HG02840 (cell line): ENCODE measurements at regions not wholly inside any gene's neighbourhood (a gene's known extent, or its start where the extent isn't known, plus 50 kb on each side); places are given as distances from the start of the nearest gene placed in this dataset.
"Not testable (repeated sequence)": the region's sequence is repeated elsewhere in the genome, so short reads cannot be mapped to it uniquely, and the experiment has no call there.

Experiments
- ATAC-seq: cut with Tn5 transposase; IDR thresholded peaks from one replicate; pipeline ENCODE4 v1.9.1; 2021; ENCODE audit warnings: mild to moderate bottlenecking, moderate library complexity, moderate number of reproducible peaks; ENCODE audit not compliant: unreplicated experiment, low FRiP score

DNA sequence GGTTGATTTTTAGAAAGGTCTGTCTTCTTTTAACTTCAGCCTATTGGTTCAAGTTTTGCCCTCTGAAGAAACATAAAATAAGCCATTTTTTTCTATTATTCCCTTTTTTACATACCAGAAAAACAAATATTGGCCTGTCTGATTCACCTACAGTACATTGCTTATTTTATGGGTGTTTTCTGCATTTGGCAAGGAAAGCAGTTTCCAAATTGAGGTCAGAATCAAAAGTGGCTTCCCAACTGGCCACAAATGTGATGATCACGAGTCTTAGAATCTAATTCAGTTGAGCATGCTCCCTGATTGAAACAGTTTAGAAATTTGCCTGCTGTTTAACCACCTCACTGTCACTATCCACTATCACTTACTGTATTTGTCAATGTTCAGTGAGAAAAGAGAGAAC is 106.9 kb upstream of the CHMP2B start:
- no peak for ATAC-seq

DNA sequence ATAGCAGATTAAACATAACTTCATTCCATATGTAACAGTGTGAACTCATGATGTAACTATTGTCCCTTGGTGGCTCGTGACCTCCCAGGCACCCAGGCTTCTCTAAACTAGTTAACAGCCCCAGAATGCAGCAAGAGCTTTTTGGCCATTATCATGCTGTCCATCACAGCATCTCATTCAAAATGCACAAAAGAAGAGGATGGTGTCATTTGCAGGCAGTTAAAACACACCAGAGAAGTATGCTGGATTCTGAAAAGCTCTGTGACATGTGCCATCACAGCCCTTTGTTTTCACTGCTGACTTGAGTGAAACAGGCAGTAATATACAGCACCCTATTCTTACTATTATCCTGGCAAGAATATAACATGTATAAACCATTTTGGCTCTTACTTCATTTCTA is 117.6 kb upstream of the CHMP2B start:
- no peak for ATAC-seq

DNA sequence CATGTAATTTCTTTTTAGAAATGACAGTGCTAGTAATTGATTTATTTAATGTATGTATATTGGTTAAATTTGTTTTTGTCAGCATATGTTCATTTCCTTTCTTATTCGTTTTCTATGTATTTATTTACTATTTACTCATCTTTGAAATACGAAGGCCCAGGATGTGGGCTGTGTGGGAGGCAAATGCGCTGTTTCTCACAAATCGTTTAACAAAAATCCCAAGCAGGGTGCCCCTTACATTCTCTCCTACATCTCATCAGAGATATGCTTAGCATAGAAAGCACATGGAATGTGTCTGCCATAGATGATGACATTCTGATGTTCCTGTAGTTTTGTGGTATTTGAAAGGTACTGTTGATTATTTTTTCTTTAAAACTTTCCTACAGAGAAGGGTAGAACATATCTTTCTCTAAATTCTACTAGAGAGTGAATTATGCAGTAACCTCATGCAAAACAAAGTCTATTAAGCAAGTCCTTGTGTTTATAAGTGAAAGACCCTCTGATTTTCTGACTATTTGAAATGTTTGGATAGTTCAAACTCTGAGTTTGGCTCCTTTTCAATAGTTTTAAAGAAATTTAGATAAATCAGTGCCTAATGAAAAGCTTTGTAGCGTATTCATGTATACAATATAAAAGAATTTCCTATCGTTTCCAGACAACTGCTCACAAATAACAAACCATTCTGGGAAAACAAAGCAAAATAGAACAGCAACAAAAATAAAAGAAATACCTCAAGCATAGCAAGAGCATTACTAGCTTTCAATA is 111.1 kb upstream of the VGLL3 start:
- no peak for ATAC-seq

DNA sequence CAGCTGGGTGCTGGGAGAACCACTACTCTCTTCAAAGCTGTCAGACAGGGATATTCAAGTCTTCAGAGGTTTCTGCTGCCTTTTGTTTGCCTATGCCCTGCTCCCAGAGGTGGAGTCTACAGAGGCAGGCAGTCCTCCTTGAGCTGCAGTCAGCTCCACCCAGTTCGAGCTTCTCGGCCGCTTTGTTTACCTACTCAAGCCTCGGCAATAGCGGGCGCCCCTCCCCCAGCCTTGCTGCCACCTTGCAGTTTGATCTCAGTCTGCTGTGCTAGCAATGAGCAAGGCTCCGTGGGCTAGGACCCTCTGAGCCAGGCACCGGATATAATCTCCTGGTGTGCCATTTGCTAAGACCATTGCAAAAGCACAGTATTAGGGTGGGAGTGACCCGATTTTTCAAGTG is 106.8 kb upstream of the VGLL3 start:
- ATAC-seq, result not testable (repeated sequence)

DNA sequence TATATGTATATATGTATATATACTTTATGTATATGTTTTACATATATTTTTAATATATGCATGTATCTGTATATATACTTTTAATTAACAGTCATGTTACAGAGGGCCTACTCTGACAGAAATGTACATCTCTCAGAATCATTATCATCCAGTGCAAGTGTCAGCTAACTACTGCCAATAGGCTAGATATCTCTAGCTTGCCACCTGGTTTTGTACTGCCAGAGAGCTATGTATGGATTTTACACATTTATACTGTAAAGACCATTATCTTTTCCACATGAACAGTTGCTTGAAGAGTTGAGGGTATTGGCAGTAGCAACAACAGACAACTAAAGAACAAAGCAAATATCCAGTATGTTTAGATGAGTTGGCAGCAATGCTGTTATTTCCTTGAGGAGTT is 99.7 kb upstream of the VGLL3 start:
- ATAC-seq, result no peak

DNA sequence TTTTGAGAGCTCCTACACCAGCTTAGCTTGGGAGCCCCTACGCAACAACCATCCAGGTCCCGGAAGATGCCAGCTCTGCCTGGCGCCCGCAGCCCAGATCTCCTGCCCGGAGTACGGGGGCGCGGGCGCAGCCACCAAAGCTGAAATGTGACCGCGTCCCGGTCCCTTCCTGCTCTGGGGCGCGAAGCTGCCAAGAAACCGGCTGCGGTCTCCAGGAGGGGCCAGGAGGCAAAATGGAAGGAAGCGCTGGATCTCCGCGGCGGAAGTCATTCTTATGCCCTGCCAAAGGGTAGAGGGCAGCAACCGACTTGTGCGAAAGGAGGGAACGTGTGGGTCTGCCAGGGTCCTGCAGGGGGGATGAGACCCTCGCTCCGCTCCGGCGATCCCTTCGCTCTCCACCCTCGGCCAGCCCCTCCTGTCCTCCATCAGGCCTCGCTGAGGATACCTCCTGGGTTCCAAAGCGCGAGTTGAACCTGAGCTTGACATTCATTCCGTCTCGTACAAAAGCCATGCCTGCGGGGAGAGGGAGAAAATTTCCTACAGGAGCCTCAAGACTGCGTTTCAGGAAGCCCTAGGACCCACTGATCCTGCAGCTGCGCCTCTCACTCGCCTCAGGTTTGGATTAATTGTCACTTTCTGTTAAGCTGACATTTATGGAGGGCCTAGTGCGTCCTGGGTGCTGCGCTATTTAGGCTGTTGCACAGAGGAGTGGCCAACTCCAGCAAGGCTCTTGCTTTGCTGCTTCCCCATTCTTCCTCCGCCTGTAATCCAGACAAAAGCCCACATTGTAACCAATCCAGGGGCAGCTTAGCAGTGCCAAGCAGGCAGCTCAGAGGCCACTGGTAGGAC is 98.3 kb upstream of the VGLL3 start:
- ATAC-seq, result peak; percentile 53

DNA sequence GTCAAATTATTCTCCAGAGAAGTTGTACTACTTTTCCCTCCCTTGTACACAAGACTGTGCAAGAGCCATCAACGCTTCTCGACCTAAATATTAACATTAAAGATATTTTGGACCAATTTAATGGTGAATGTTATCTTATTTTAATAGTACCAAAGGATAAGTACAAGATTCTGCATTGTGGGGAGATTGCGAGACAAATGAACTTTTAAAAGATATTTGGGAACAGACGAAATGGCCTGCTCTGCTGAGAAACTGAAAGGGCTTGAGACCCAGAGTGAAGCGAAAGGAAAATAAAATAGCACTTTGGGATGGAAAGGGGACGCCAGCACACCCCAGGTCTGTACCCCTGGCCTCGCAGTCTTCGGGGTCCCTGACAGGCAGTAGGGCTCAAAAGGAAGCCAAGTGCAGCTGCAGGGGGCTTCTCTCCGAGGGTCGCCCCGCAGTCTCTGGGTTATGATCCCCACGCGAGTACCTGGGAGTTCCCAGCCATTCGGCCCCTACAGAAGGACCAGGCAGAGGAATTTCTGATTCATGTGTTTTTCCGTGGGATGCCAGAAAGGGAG is 97.6 kb upstream of the VGLL3 start:
- ATAC-seq, result no peak

DNA sequence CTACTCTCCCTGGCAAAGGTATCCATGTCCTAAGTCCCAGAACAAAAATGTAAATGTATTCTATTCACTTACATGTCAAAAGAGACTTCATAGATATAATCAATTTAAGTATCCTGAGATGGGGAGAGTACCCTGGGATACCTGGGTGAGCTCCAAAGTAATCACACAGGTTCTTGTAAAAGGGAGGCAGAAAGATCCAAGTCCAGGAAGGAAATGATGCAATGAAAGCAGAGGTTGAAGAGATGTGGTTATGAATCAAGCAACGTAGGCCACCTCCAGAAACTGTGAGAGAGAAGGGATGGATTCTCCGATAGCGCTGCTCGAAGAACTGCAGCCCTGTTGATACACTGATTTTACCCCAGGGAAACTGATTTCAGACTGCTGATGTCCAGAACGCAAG is 93.9 kb upstream of the VGLL3 start:
- ATAC-seq, result no peak

DNA sequence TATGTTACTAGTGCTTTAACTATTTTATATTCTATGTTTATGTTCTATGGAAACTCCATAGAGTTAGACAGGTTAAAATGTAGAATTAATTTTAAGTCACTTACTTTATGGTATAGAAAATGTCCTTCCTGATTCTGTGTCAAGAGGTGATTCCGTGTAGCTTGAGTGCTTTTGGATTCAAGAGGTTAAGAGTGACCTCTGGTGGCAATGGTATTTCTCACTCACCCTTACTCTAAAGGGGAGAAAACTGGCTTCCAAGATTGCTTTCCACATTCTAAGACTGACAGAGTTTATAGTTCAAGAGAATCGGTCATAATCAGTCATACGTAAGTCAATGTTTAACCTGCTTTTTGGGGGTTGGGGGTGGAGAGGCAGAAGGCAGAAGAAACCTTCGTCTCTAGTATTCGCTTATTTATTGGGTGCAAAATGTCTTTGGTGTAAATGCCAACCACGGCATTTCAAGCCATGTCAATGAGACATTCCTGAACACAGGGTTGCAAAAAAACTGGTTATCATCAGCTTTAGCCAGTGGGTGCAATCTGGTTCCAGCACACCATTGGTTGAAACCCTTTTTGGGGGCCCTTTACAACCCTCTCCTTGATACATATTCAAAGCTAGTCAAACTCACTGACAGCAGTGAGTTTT is 92.0 kb upstream of the VGLL3 start:
- peak; percentile 62 for ATAC-seq

DNA sequence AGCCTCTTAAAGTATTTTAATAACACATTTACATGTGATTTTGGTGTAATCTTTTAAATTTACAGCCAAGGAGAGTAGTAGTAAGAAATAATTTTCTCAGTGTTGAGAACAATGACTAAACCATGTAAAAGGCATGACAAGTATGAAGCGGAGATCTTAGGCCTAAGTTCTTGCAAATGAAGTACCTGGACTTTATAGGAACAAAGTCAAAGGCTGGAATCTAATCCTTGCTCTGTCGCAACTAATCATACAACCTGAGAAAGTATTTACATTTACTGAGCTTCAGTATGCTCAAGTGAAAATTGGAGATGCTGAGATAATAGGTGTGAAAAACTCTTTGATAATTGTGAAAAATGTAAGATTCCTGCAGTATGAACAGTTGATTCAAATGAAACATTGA is 86.4 kb upstream of the VGLL3 start:
- ATAC-seq, result no peak

DNA sequence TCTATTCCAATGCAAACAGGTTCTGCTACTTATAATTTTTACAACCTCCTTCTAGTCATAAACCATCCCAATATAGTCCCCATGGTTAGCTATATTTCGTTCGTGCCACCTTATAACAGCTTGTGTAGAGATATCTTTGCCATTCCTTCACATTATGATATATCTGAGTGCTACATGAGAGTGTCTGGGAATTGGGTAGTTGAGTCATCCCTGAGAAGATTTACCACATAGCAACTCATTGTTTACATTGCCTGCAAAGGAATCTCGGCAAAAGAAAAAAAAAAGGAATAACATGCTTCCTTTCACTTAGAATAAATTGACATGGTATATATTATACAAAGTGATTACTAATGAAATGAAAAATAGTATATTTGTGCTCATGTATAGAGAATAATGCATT is 86.0 kb upstream of the VGLL3 start:
- no peak for ATAC-seq

DNA sequence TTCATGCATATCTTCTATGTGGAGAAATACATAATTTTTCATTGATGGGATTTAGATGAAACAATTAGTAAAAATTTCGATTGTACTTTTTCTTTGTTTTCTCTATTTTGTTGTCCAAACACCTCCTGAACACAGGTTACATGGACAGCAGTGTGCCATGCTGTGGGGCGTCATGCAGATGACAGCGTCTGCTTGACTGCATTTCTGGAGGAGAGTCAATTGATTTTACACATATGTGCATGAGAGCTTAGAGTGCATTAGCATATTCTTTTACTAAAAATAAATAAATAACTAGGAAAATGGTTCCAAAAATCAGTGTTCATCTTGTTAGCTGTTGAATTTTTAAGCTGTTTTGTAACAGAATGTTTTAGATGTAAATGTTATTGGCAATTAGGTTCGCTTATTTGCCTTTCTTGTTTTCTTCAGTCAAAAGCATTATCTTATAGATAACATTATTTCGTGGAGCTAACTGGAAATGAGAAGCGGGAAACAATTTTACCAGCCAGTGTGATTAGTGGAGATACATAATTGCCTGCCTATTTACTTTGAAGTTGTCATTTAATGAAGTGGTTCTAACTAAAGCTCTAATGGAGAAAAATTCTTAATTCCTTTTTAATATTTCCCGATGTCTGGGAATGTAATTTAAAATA is 82.7 kb upstream of the VGLL3 start:
- no peak for ATAC-seq

DNA sequence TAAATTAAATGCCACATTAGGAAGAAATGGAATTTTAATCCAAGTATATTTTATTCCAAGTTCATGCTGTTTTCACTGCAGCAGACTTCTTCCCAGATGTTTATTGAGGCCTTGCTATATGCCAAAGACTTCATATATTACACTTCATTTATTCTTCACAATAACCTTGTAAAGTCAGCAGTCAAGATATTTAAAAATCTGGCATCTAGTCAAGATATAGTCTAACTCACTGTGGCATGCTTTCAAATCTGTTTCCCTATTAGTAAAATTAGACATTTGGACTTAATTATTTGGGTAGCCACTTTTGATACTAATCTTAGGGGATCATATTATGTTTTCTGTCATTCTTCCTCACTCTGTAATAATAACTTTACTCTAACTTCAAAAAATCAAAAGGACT is 81.5 kb upstream of the VGLL3 start:
- ATAC-seq, result no peak

DNA sequence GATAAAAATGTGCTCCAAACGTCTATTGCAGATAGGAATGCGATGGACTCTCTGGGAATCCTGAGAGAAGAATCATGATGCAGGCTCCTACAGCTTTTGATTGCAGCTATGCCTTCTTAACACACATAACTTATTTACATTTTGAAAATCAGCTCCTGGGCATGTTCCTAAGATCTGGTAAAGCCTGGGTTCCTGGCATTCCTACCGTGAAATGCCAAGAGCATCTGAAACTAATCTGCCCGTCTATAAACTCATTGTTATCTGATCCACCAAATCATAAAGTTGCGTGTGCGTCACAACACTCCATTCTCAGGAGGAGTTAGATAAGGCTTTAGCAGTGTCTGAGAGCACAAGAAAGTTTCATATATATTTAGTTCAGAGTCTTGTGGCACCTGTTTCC is 79.0 kb upstream of the VGLL3 start:
- no peak for ATAC-seq

DNA sequence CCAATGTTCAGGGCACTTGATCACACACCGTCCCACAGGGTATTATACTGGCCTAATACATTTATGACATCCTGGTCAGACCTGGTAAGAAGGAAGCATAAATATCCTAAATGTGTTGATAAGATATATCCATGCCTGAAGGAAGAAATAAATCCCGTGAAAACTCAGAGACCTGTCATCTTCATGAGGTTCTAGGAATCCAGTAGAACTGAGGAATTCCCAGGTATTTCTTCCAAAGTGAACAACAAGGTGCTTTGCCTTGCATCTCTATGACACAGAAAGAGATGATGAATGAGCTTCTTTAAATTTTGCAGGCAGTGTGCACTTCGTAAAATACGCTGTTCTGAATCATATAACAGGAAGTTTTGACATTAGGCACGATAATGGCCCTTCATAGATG is 78.1 kb upstream of the VGLL3 start:
- ATAC-seq, result no peak

DNA sequence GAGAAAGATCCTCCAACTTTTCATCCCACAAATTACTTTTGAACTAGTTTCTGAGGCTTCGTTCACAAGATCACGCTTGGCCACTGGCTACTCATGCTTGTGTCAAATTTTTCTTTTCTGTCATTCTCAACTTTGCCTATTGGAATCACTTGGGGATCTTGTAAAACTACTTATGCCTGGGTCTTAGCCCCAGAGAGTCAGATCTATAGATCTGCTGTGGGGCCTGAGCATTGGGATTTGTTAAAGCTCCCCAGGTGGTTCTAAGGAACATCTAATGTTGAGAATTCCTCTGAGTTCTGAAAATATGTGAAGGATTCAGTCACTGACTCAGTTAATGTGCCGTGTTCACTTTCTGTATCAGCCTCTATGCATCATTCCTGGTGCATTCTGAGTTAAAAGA is 71.7 kb upstream of the VGLL3 start:
- no peak for ATAC-seq

DNA sequence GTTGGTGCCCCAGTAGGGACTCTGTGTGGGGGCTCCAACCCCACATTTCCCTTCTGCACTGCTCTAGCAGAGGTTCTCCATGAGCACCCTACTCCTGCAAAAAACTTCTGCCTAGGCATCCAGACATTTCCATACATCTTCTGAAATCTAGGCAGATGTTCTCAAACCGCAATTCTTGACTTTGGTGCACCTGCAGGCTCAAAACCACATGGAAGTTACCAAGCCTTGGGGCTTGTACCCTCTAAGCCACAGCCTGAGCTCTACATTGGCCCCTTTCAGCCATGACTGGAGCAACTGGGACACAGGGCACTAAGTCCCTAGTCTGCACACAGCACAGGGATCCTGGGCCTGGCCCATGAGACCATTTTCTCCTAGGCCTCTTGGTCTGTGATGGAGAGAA is 66.5 kb upstream of the VGLL3 start:
- no peak for ATAC-seq

DNA sequence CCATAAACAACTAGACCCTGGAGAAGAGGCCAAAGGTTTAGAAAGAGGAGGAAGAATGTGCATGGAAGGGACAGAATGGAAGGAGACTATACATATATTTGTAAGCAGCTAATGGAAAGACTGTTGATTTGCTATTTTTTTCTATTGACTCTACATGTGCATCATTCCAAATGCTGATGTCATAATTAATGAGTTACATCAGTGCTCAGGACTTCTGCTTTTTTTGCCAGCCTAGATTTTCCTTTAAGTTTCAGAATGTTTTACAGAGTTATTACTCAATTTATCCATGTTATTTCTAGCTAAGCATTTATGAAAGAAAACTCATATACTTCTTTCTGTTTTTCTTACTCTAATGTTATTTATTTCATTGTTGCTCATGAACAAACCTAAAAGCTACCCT is 62.6 kb upstream of the VGLL3 start:
- no peak for ATAC-seq

DNA sequence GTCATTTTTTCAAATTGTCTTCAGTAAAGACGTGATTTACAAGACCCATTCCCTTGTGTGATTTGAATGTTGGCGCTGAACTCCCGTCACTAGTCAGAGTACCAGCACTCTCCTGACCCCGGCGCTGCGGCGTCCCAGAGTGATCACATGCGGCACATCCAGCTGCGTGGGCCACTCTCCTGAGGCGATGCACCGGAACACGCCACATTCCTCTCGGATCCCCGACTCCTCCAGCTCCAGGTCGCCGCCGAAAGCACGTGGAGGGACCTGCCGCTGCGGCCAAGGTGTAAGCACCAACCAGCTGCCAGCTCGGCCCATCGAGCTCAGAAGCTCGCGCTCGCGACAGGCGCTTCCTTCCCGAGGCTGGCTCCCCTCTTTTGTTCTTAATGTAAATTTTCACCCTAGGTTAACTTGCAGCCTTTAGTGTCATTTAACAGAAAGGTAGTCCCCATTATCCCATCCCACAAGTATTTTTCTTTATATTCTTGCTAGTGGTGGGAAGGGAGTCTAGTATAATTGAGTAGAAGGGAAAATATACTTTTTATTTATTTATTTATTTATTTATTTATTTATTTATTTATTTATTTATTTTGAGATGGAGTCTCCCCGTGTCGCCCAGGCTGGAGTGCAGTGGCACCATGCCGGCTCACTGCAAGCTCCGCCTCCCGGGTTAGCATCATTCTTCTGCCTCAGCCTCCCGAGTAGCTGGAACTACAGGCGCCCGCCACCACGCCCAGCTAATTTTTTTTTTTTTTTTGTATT is 61.7 kb upstream of the VGLL3 start:
- no peak for ATAC-seq

DNA sequence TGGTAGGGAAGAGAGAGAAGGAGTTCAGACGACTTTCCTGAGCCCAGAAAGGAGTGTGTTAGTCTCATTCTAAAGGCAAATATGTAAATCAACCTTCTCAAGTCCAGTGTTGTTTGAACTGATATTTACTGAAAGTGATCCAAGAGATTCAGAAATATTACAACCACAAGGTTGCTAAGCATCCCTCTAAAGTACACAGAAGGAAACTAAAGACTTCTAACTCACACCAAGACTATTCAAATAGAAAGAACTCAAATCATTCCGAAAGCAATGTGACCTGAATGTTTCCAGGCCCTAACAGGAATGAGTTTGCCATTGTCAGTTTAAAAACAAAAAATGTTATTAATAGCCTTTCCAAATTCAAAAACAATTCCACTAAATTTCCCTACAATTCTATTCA is 56.9 kb upstream of the VGLL3 start:
- ATAC-seq, result no peak
